ENCODE measurements at regions not wholly inside any gene's neighbourhood (a gene's known extent, or its start where the extent isn't known, plus 50 kb on each side); places are given as distances from the start of the nearest gene placed in this dataset.

- no peak for DNase-seq
- ChIA-PET POLR2A (no interaction called here), CTCF (no interaction called here)
- H3K4me3 ChIP-seq (ENCODE audit: control insufficient read depth in 1 of 7, extremely low read depth in 1 of 7, insufficient read depth in 4 of 7, low read depth in 2 of 7, low read length in 6 of 7): no peak overlapping the region
- H3K27ac ChIP-seq (ENCODE audit: insufficient read depth in 1 of 2, low read depth in 1 of 2, low read length in 2 of 2, poor library complexity in 1 of 2, severe bottlenecking in 2 of 2): no peak overlapping the region
- peaks cover 0 to 5% (median 4%) of the 10 kb centered on the region in 5 experiments for H3K9me3 ChIP-seq (ENCODE audit: control extremely low read depth in 1 of 5, control insufficient read depth in 4 of 5, insufficient read depth in 2 of 5, low read depth in 1 of 5, low read length in 4 of 5)
- H3K4me1 ChIP-seq (ENCODE audit: control extremely low read depth in 1 of 4, control insufficient read depth in 4 of 4, insufficient read depth in 4 of 4, low read length in 3 of 4): no peaks in the 10 kb centered on the region
- H3K36me3 ChIP-seq (ENCODE audit: control insufficient read depth in 4 of 4, insufficient read depth in 4 of 4, low read length in 3 of 4): no peaks in the 10 kb centered on the region
- H3K27me3 ChIP-seq (replicated peaks in 2 of 5; ENCODE audit: control insufficient read depth in 4 of 5, insufficient read depth in 5 of 5, low read length in 4 of 5): no peaks in the 10 kb centered on the region
- WGBS (ENCODE audit: insufficient coverage): 45% methylated on average over 2 of the region's 4 CpGs
Measured at GRCh38 chr2:150141226-150142001, 346.1 kb downstream of the RND3 start.

DNA sequence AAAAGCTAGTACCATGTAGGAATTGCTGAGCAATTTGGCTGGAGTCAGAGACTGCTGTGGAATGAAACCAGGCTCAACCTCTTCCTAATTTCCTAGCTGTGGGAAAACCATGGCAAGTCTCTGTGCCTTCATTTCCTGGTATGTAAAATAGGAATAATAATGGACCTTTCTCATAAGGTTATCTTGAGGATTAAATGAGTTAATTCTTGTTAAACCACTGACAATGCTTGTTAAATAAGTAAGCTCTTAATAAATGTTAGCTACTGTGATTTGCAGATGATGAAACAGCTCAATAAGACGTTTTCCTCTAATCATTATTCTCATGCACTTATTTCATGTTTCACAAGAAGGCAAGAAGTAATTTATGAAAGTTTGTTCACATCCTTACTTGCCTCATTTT is 346.7 kb downstream of the RND3 start:
- H3K4me1 ChIP-seq (ENCODE audit: control extremely low read depth in 1 of 4, control insufficient read depth in 4 of 4, insufficient read depth in 4 of 4, low read length in 3 of 4): no peaks in the 10 kb centered on the region
- POLR2A ChIA-PET: no interaction called here
- H3K27ac ChIP-seq (ENCODE audit: insufficient read depth in 1 of 2, low read depth in 1 of 2, low read length in 2 of 2, poor library complexity in 1 of 2, severe bottlenecking in 2 of 2): no peak overlapping the region
- H3K9me3 ChIP-seq (ENCODE audit: control extremely low read depth in 1 of 5, control insufficient read depth in 4 of 5, insufficient read depth in 2 of 5, low read depth in 1 of 5, low read length in 4 of 5): peaks cover 0 to 3% (median 0%) of the 10 kb centered on the region in 5 experiments
- no peaks in the 10 kb centered on the region for H3K36me3 ChIP-seq (ENCODE audit: control insufficient read depth in 4 of 4, insufficient read depth in 4 of 4, low read length in 3 of 4)
- WGBS (ENCODE audit: insufficient coverage): no CpG with 5 or more reads among the region's 1 CpG
- H3K4me3 ChIP-seq (ENCODE audit: control insufficient read depth in 1 of 7, extremely low read depth in 1 of 7, insufficient read depth in 4 of 7, low read depth in 2 of 7, low read length in 6 of 7): no peak overlapping the region
- CTCF ChIA-PET: no interaction called here
- DNase-seq: no peak
- no peaks in the 10 kb centered on the region for H3K27me3 ChIP-seq (replicated peaks in 2 of 5; ENCODE audit: control insufficient read depth in 4 of 5, insufficient read depth in 5 of 5, low read length in 4 of 5)

DNA sequence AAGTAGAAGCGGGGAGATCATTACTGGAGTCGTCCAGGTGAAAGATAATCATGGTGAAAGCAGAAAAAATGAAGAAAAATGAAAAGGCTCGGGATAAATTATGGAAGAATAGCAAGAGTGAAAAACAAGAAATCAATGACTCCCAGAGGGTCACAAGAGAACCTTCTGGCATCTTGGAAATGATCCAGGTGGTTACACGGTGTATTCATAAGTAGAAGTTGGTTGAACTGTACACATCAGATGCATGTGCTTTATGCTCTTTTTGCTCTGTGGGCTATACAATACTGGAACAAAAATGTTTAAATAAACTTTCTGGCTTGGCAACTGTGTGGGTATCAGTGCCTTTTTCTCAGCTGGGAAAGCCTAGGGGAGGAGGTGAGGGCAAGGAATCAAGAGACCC is 348.9 kb downstream of the RND3 start:
- H3K36me3 ChIP-seq (ENCODE audit: control insufficient read depth in 4 of 4, insufficient read depth in 4 of 4, low read length in 3 of 4): no peaks in the 10 kb centered on the region
- 96% methylated on average over 4 of the region's 4 CpGs for WGBS (ENCODE audit: insufficient coverage)
- CTCF ChIA-PET: no interaction called here
- H3K27ac ChIP-seq (ENCODE audit: insufficient read depth in 1 of 2, low read depth in 1 of 2, low read length in 2 of 2, poor library complexity in 1 of 2, severe bottlenecking in 2 of 2): no peak overlapping the region
- H3K4me3 ChIP-seq (ENCODE audit: control insufficient read depth in 1 of 7, extremely low read depth in 1 of 7, insufficient read depth in 4 of 7, low read depth in 2 of 7, low read length in 6 of 7): no peak overlapping the region
- no peaks in the 10 kb centered on the region for H3K4me1 ChIP-seq (ENCODE audit: control extremely low read depth in 1 of 4, control insufficient read depth in 4 of 4, insufficient read depth in 4 of 4, low read length in 3 of 4)
- H3K27me3 ChIP-seq (replicated peaks in 2 of 5; ENCODE audit: control insufficient read depth in 4 of 5, insufficient read depth in 5 of 5, low read length in 4 of 5): no peaks in the 10 kb centered on the region
- H3K9me3 ChIP-seq (ENCODE audit: control extremely low read depth in 1 of 5, control insufficient read depth in 4 of 5, insufficient read depth in 2 of 5, low read depth in 1 of 5, low read length in 4 of 5): no peaks in the 10 kb centered on the region
- POLR2A ChIA-PET: no interaction called here
- DNase-seq: no peak

GRCh38 chr2:150137338-150138069 is 350.0 kb downstream of the RND3 start:
- Histone ChIP-seq H3K36me3 (ENCODE audit: control insufficient read depth in 4 of 4, insufficient read depth in 4 of 4, low read length in 3 of 4) (no peaks in the 10 kb centered on the region), H3K27ac (ENCODE audit: insufficient read depth in 1 of 2, low read depth in 1 of 2, low read length in 2 of 2, poor library complexity in 1 of 2, severe bottlenecking in 2 of 2) (no peak overlapping the region), H3K4me1 (ENCODE audit: control extremely low read depth in 1 of 4, control insufficient read depth in 4 of 4, insufficient read depth in 4 of 4, low read length in 3 of 4) (no peaks in the 10 kb centered on the region), H3K27me3 (replicated peaks in 2 of 5; ENCODE audit: control insufficient read depth in 4 of 5, insufficient read depth in 5 of 5, low read length in 4 of 5) (no peaks in the 10 kb centered on the region), H3K4me3 (ENCODE audit: control insufficient read depth in 1 of 7, extremely low read depth in 1 of 7, insufficient read depth in 4 of 7, low read depth in 2 of 7, low read length in 6 of 7) (no peak overlapping the region), H3K9me3 (ENCODE audit: control extremely low read depth in 1 of 5, control insufficient read depth in 4 of 5, insufficient read depth in 2 of 5, low read depth in 1 of 5, low read length in 4 of 5) (no peaks in the 10 kb centered on the region)
- 100% methylated on average over 2 of the region's 5 CpGs for WGBS (ENCODE audit: insufficient coverage)
- ChIA-PET CTCF (no interaction called here), POLR2A (no interaction called here)
- no peak for DNase-seq

GRCh38 chr2:150136893-150137292 is 350.6 kb downstream of the RND3 start:
- no peak for DNase-seq
- Histone ChIP-seq H3K4me3 (ENCODE audit: control insufficient read depth in 1 of 7, extremely low read depth in 1 of 7, insufficient read depth in 4 of 7, low read depth in 2 of 7, low read length in 6 of 7) (no peak overlapping the region), H3K9me3 (ENCODE audit: control extremely low read depth in 1 of 5, control insufficient read depth in 4 of 5, insufficient read depth in 2 of 5, low read depth in 1 of 5, low read length in 4 of 5) (no peaks in the 10 kb centered on the region), H3K27me3 (replicated peaks in 2 of 5; ENCODE audit: control insufficient read depth in 4 of 5, insufficient read depth in 5 of 5, low read length in 4 of 5) (no peaks in the 10 kb centered on the region), H3K4me1 (ENCODE audit: control extremely low read depth in 1 of 4, control insufficient read depth in 4 of 4, insufficient read depth in 4 of 4, low read length in 3 of 4) (no peaks in the 10 kb centered on the region), H3K36me3 (ENCODE audit: control insufficient read depth in 4 of 4, insufficient read depth in 4 of 4, low read length in 3 of 4) (no peaks in the 10 kb centered on the region), H3K27ac (ENCODE audit: insufficient read depth in 1 of 2, low read depth in 1 of 2, low read length in 2 of 2, poor library complexity in 1 of 2, severe bottlenecking in 2 of 2) (no peak overlapping the region)
- POLR2A ChIA-PET: no interaction called here
- WGBS (ENCODE audit: insufficient coverage): 98% methylated on average over 6 of the region's 7 CpGs
- CTCF ChIA-PET: no interaction called here

DNA sequence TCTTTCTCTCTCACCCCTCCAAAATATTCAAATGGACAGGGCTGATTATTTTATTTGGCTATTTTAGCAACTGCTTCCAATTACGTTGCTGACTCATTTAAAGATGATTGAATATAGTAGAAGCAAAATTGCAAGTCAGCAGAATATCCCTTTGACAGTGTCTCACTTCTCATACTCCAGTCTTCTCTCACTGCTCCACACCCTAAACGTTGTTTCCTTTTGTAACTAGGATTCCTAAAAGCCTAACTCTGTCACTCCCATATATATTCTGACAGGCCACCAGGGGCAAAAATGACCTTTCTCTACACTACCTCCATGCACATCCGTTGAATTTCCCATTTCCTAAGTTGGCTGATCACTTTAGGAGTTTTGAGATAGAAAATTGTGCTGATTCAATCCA is 351.1 kb downstream of the RND3 start:
- WGBS (ENCODE audit: insufficient coverage): 69% methylated on average over 1 of the region's 3 CpGs
- POLR2A ChIA-PET: no interaction called here

GRCh38 chr2:150135223-150135883 is 352.1 kb downstream of the RND3 start:
- POLR2A ChIA-PET: no interaction called here
- 100% methylated on average over 5 of the region's 7 CpGs for WGBS (ENCODE audit: insufficient coverage)

More for the DNA sequence above, 351.1 kb downstream of the RND3 start:
- no peaks in the 10 kb centered on the region for H3K36me3 ChIP-seq (ENCODE audit: control insufficient read depth in 4 of 4, insufficient read depth in 4 of 4, low read length in 3 of 4)
- H3K27ac ChIP-seq (ENCODE audit: insufficient read depth in 1 of 2, low read depth in 1 of 2, low read length in 2 of 2, poor library complexity in 1 of 2, severe bottlenecking in 2 of 2): no peak overlapping the region
- H3K27me3 ChIP-seq (replicated peaks in 2 of 5; ENCODE audit: control insufficient read depth in 4 of 5, insufficient read depth in 5 of 5, low read length in 4 of 5): no peaks in the 10 kb centered on the region
- no peaks in the 10 kb centered on the region for H3K4me1 ChIP-seq (ENCODE audit: control extremely low read depth in 1 of 4, control insufficient read depth in 4 of 4, insufficient read depth in 4 of 4, low read length in 3 of 4)
- no peaks in the 10 kb centered on the region for H3K9me3 ChIP-seq (ENCODE audit: control extremely low read depth in 1 of 5, control insufficient read depth in 4 of 5, insufficient read depth in 2 of 5, low read depth in 1 of 5, low read length in 4 of 5)
- CTCF ChIA-PET: no interaction called here
- no peak for DNase-seq
- no peak overlapping the region for H3K4me3 ChIP-seq (ENCODE audit: control insufficient read depth in 1 of 7, extremely low read depth in 1 of 7, insufficient read depth in 4 of 7, low read depth in 2 of 7, low read length in 6 of 7)

More at GRCh38 chr2:150135223-150135883, 352.1 kb downstream of the RND3 start:
- Histone ChIP-seq H3K36me3 (ENCODE audit: control insufficient read depth in 4 of 4, insufficient read depth in 4 of 4, low read length in 3 of 4) (no peaks in the 10 kb centered on the region), H3K9me3 (ENCODE audit: control extremely low read depth in 1 of 5, control insufficient read depth in 4 of 5, insufficient read depth in 2 of 5, low read depth in 1 of 5, low read length in 4 of 5) (no peaks in the 10 kb centered on the region), H3K27me3 (replicated peaks in 2 of 5; ENCODE audit: control insufficient read depth in 4 of 5, insufficient read depth in 5 of 5, low read length in 4 of 5) (no peaks in the 10 kb centered on the region), H3K4me1 (ENCODE audit: control extremely low read depth in 1 of 4, control insufficient read depth in 4 of 4, insufficient read depth in 4 of 4, low read length in 3 of 4) (no peaks in the 10 kb centered on the region), H3K27ac (ENCODE audit: insufficient read depth in 1 of 2, low read depth in 1 of 2, low read length in 2 of 2, poor library complexity in 1 of 2, severe bottlenecking in 2 of 2) (no peak overlapping the region), H3K4me3 (ENCODE audit: control insufficient read depth in 1 of 7, extremely low read depth in 1 of 7, insufficient read depth in 4 of 7, low read depth in 2 of 7, low read length in 6 of 7) (no peak overlapping the region)
- no peak for DNase-seq
- CTCF ChIA-PET: no interaction called here

Measured in common myeloid progenitor, CD34-positive (primary cell).